ENCODE measurements at regions not wholly inside any gene's neighbourhood (a gene's known extent, or its start where the extent isn't known, plus 50 kb on each side); places are given as distances from the start of the nearest gene placed in this dataset.

GRCh38 chr5:105977163-105977562 is 1693.6 kb downstream of the EFNA5 start:
- DNase-seq (ENCODE audit: low spot score): no peak
- no peaks in the 10 kb centered on the region for H3K27me3 ChIP-seq (ENCODE audit: control insufficient read depth in 4 of 4, insufficient read depth in 4 of 4, low read length in 3 of 4)
- H3K36me3 ChIP-seq (ENCODE audit: control insufficient read depth in 4 of 4, insufficient read depth in 3 of 4, low read depth in 1 of 4, low read length in 3 of 4): no peaks in the 10 kb centered on the region
- H3K4me3 ChIP-seq (ENCODE audit: low read depth in 1 of 3, low read length in 3 of 3): no peak overlapping the region
- WGBS: 75% methylated on average over 3 of the region's 3 CpGs
- H3K9me3 ChIP-seq (ENCODE audit: control insufficient read depth in 4 of 4, low read length in 3 of 4): no peaks in the 10 kb centered on the region
- H3K9ac ChIP-seq (ENCODE audit: low read depth in 1 of 2, low read length in 2 of 2): no peak overlapping the region
- H3K27ac ChIP-seq (ENCODE audit: low read depth in 1 of 2, low read length in 2 of 2): no peak overlapping the region
- no peaks in the 10 kb centered on the region for H3K4me1 ChIP-seq (ENCODE audit: control insufficient read depth in 4 of 4, insufficient read depth in 4 of 4, low read length in 3 of 4)
- no peak for TF ChIP-seq ZBTB33 (IDR thresholded peaks at IDR 0.05)

DNA sequence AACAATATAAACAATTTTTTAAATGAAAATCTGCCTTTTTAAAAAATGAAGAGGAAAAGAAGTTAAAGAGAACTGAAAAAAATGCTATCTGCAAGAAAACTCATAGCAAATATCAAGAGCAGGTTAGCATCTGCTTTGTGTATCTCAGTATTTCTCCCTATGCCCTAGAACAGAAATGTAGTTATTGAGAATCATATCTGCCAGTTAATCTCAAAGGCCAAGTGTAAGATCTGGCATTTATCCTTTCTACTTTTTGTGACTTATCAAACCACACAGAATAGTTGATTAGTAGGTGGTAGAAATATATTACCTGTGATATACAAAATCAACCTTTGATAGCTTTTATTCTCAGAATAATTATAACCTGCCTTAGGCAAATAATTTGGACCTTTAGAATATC is 1699.8 kb downstream of the EFNA5 start:
- TF ChIP-seq REST (IDR thresholded peaks at IDR 0.05) (no peak), JUND (IDR thresholded peaks at IDR 0.05) (no peak), YY1 (IDR thresholded peaks at IDR 0.05) (no peak), GABPA (IDR thresholded peaks at IDR 0.05 in 1 of 2, conservative IDR thresholded peaks at IDR 0.05 in 1 of 2) (no peak), RAD21 (IDR thresholded peaks at IDR 0.05) (no peak), ZBTB33 (IDR thresholded peaks at IDR 0.05) (no peak), RXRA (IDR thresholded peaks at IDR 0.05) (no peak), FOXA2 (IDR thresholded peaks at IDR 0.05) (no peak), FOXA1 (IDR thresholded peaks at IDR 0.05) (no peak), HNF4G (IDR thresholded peaks at IDR 0.05) (no peak), MAX (IDR thresholded peaks at IDR 0.05) (no peak), HNF4A (conservative IDR thresholded peaks at IDR 0.05) (no peak), NR2F2 (IDR thresholded peaks at IDR 0.05) (no peak), SP1 (IDR thresholded peaks at IDR 0.05) (no peak), TAF1 (conservative IDR thresholded peaks at IDR 0.05) (no peak), EGR1 (IDR thresholded peaks at IDR 0.05; ENCODE audit: low read depth in 2 of 2) (no peak)
- TF ChIP-seq, protein P1, sequence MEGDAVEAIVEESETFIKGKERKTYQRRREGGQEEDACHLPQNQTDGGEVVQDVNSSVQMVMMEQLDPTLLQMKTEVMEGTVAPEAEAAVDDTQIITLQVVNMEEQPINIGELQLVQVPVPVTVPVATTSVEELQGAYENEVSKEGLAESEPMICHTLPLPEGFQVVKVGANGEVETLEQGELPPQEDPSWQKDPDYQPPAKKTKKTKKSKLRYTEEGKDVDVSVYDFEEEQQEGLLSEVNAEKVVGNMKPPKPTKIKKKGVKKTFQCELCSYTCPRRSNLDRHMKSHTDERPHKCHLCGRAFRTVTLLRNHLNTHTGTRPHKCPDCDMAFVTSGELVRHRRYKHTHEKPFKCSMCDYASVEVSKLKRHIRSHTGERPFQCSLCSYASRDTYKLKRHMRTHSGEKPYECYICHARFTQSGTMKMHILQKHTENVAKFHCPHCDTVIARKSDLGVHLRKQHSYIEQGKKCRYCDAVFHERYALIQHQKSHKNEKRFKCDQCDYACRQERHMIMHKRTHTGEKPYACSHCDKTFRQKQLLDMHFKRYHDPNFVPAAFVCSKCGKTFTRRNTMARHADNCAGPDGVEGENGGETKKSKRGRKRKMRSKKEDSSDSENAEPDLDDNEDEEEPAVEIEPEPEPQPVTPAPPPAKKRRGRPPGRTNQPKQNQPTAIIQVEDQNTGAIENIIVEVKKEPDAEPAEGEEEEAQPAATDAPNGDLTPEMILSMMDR (IDR thresholded peaks at IDR 0.05; ENCODE audit: low read depth, low read length, missing input control): no peak
- TF ChIP-seq, protein P2, sequence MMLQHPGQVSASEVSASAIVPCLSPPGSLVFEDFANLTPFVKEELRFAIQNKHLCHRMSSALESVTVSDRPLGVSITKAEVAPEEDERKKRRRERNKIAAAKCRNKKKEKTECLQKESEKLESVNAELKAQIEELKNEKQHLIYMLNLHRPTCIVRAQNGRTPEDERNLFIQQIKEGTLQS (IDR thresholded peaks at IDR 0.05): no peak
- Histone ChIP-seq H3K27ac (ENCODE audit: low read depth in 1 of 2, low read length in 2 of 2) (no peak overlapping the region), H3K4me1 (ENCODE audit: control insufficient read depth in 4 of 4, insufficient read depth in 4 of 4, low read length in 3 of 4) (no peaks in the 10 kb centered on the region), H3K4me3 (ENCODE audit: low read depth in 1 of 3, low read length in 3 of 3) (no peak overlapping the region), H3K9me3 (ENCODE audit: control insufficient read depth in 4 of 4, low read length in 3 of 4) (no peaks in the 10 kb centered on the region), H3K27me3 (ENCODE audit: control insufficient read depth in 4 of 4, insufficient read depth in 4 of 4, low read length in 3 of 4) (no peaks in the 10 kb centered on the region), H3K36me3 (ENCODE audit: control insufficient read depth in 4 of 4, insufficient read depth in 3 of 4, low read depth in 1 of 4, low read length in 3 of 4) (no peaks in the 10 kb centered on the region), H3K9ac (ENCODE audit: low read depth in 1 of 2, low read length in 2 of 2) (no peak overlapping the region)
- no peak for DNase-seq (ENCODE audit: low spot score)

Data from liver (tissue), 8 donors.